Activated CD4-positive, CD25-positive, alpha-beta regulatory T cell treated with anti-CD3 and anti-CD28 coated beads, Interleukin-2, amount 50 U/mL, for 24 hours (primary cell): ENCODE measurements at regions not wholly inside any gene's neighbourhood (a gene's known extent, or its start where the extent isn't known, plus 50 kb on each side); places are given as distances from the start of the nearest gene placed in this dataset.
"Not testable (repeated sequence)": the region's sequence is repeated elsewhere in the genome, so short reads cannot be mapped to it uniquely, and the experiment has no call there.

ENCODE experiments used
- ATAC-seq, 2 donors: fragments of 150-1000 bp; cut with Tn5 transposase; one replicate each; pipeline ENCODE4 v1.10.0; 2021; ENCODE audit warnings: mild to moderate bottlenecking in 1 of 2, moderate library complexity in 1 of 2

DNA sequence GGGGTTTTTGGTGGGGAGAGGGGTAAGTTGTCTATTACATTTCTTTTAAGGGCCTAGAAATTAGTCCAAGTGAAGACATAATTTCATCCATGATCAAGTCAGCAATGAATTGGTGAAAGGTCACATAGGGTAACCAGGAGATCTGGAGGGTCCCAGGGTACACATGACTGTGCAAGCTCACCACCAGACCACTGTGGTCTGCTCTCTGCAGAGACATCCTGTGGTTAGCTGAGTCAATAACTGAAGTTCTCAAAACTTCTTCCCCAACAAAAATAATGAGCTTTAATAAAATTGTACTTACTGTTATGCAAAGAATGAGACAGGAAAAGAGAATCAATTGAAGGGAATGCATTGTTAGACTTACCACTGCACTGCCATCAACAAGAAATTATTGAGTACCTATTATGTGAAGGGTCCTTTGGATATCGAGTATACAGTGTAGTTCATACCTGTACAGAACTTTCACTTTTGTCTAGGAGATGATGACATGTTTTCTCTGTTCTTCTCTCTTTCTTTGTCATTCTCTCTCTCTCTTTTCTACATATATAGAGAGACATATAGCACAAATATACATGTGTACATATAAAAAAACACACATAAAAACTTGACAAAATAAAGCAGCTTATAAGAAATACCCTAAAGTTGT, 209.8 kb downstream of the GJA1 start:
- no peak for ATAC-seq

DNA sequence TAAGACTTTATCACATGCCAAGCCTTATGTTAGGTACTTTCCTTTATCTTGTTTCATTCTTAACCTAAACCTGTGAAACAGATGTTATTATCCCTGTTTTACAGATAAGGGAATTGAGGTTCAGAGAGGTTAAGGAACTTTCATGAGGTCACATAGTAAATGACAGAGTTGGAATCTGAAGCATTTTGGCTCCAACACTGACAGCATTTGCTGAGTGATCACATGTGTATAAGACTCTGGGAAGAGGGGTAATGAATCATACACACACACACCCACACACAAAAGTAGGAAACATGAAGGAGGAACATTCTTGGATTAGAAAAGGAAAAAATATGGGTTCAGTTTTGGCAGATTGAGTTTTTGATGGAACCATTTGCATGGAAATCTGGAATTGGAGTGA, 212.5 kb downstream of the GJA1 start:
- ATAC-seq = no peak

DNA sequence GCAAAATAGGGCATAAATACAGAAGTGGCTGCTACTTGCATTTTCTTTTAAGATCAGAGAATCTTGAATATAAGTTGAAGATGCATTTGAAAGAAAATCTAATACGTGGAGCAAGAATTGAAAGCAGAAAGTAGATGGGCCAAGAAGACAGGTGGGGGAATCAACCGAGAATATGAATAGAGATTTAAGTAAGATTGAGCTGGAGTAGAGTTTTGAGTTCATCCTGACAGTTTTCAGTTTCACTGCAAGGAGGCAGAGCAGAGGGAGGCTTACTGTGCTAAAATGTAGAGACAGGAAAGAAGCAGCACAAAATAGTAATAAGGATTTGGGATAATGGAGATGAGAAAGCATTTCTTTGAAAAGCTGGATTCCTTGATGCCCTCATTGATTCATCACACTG, 214.5 kb downstream of the GJA1 start:
- ATAC-seq = no peak

GRCh38 chr6:121651420-121651819, 216.0 kb downstream of the GJA1 start:
- ATAC-seq = no peak

DNA sequence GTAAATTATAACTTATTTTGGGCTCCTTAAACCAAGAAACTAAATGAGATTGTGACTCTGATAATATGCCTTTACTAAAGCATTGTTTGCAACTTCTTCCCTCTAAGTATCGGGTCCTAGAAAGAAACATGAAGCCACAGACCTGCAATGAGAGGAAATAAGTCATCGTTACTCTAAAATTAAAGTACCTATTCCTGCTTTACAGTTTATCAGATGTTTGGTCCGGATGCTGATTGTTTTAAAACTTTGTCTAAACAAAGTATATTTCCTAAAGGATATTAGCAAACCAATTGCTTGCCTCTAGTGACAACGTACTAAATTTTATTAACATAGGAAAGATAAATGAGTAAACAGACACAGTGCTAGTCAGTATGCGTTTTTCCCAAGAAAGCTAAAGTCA, 216.8 kb downstream of the GJA1 start:
- ATAC-seq = no peak

DNA sequence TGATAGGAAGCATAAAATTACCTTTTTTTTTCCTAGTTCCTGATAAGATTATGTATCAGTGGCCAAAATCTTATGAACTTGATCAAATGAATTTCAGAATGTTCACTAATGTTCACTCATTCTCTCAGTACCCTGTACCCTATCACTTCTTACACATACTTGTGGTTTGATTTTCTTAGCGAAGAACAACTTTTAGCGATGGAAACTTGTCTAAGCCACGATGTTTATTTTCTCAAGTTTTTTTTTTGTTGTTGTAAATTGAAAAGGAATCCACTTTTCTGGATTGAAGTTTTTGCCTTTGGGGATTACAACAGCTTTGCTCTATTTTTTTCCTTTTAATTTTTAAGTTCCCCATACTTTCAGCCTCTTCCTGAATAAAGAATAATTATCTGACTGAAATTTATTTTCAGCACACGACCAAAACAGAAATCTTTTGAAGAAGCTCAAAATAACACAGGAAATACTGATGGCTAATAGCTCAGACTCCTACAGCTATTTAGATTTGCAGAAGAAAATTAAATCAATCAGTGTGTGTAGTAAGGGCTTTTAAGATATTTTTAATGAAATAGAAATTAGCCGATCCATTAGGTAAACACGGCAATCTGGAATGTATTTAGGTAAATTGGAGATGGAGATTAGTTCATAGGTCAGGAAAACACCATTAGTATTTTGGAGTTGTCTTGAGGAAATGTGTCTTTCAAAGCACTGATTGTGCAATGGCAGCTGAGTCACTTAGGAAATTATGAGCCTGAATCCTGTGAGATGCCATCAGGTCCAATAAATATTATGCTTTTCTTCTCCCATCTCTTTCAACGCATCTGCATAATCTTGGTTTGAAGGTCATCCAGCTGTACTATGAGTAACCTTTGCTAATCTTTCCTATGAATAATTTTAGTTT, 217.5 kb downstream of the GJA1 start:
- ATAC-seq = no peak

- ATAC-seq = no peak
Measured at GRCh38 chr6:121653624-121654008, 218.2 kb downstream of the GJA1 start.

GRCh38 chr6:121657972-121658371, 222.5 kb downstream of the GJA1 start:
- no peak for ATAC-seq

GRCh38 chr6:121660277-121660676, 224.8 kb downstream of the GJA1 start:
- no peak for ATAC-seq

DNA sequence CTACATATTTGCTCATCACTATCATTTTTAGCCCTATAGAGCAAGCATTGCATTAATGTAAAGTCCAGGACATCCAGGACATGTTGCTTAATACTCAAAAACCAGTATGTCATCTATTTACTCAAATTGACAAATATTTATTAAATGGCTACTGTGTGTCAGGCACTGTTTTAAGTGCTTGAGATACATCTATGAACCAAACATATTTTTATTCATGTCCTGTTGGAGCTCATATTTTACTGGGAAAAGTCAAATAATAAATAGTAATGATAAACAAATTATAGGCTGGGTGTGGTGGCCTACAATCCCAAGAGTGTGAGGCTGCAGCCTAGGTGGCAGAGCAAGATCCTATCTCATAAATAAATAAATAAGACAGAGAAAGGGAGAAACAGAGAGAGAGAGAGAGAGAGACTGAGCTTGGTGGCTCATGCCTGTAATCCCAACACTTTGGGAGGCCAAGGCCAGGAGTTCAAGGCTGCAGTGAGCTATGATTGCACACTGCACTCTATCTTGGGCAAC, 227.9 kb downstream of the GJA1 start:
- no peak for ATAC-seq

DNA sequence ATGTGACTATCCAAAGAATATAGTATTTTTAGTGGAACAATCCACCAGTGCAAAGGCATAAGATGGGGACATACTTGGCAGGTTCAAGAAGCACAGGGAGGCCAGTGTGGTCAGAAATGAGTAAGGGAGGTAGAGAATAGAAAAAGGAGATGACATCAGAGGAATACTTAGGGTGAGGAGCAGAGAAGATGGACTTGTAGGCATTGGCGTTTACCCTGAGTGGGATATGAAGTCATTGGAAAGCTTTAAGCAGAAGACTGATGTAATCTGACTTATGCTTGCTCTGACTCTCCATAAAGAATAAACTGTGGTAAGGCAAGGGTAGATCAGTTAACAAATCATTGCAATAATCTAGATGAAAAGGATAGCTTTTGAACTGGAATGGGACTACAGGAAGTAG, 228.7 kb downstream of the GJA1 start:
- ATAC-seq = no peak

DNA sequence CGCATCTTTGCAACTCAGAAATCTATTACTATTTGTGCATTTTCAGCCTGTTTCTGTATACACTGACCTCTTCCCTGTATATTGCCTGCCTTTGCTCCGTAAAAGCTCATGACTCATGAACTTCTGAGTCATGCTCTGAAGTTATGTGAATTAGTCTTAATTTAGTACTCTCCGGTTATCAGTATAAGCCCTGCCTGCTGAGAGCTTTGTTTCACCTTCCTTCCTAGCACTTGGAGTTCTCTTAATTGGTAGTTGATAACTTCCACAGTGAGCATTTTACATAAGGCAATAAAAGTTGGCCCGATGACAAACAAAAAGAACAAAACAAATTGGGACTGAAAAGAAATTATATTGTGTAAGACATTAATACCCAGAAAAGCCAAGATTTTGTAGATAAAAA, 231.4 kb downstream of the GJA1 start:
- no peak for ATAC-seq

DNA sequence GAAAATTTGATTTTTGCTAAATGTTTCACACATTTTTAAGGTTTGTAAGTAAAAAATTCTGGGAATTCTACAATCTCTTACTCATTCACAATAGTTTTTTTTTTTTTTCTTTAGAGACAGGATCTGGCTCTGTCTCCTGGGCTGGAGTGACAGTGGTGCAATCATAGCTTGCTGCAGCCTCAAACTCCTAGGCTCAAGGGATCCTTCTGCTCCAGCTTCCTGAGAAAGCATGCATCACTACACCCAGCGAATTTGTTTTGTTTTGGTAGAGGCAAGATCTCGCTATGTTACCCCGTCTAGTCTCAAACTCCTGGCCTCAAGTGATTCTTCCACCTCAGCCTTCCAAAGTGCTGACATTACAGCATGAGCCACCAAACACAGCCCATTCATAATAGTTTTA, 232.8 kb downstream of the GJA1 start:
- ATAC-seq = no peak

DNA sequence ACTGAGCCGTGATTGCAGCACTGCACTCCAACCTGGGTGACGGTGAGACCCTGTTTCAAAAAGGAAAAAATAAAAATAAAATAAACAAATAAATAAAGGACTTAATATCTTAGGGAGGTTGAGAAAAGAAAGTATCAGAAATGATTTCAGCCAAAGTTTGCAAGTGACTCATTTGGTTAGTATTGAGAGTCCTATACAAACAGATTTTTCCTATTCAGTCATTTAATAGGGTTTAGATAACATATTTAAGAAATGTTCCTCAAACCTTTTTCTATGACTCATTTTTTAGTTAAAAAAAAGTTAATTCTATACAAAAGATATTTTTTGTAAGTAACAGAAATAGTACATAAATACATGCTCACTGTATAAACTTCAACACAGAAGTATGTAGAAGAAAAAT, 235.1 kb downstream of the GJA1 start:
- no peak for ATAC-seq

DNA sequence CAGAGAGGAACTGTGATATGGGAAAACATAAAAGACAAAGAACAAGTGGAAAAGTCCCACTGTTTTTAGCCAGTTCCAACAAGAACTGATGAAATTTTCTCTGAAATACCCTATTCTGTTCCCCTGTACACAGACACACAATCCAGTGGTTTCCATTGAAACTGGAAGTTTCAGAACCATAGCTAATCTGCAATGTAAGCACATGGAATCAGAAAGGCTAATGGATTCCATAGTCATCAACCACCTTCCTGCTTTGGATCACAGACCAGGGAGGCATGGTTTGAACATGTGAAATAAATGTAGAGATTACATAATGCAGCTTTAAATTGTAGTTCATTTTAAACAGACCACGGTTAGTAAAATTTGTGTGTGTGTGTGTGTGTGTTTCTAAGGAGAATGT, 242.1 kb downstream of the GJA1 start:
- ATAC-seq = no peak

- ATAC-seq = no peak
Measured at GRCh38 chr6:121678245-121678644, 242.8 kb downstream of the GJA1 start.

DNA sequence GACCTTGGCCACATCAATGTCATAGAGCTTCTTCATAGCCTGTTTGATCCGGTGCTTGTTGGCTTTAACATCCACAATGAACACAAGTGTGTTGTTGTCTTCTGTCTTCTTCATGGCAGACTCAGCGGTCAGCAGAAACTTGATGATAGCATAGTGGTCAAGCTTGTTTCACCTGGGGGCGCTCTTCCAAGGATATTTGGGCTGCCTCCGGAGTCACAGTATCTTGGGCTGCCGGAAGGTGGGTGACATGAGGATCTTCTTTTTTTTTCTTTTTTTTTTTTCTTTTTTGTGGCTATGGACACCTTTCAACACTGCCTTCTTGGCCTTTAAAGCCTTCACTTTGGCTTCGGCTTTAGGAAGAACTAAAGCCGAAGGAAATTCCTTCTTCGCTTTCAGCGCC, 244.6 kb downstream of the GJA1 start:
- ATAC-seq = no peak

GRCh38 chr6:121682666-121683065, 247.2 kb downstream of the GJA1 start:
- no peak for ATAC-seq

- not testable (repeated sequence) for ATAC-seq
Measured at GRCh38 chr6:121685806-121686205, 250.4 kb downstream of the GJA1 start.

GRCh38 chr6:121686611-121687023, 251.2 kb downstream of the GJA1 start:
- ATAC-seq = no peak

- no peak for ATAC-seq
Measured at GRCh38 chr6:121688974-121689373, 253.5 kb downstream of the GJA1 start.

DNA sequence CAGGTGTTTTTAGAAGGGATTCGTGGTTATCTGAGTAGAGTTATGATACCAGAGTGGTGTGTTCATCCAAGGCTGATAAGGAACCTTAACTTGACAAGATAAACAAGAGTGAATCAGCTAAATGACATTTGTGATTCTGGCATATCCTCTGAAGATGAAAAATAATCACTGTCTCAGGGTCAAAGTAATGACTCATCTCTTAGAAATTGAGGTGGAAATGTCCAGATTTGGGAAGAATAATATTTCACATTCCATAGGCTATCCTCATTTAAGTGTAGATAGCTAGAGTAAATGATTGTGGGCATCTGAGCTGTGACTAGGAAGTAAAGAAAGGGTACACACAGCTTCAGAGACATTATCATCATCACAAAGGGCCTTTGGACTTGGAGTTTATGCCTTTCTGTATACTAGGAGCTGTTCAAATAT, 255.7 kb downstream of the GJA1 start:
- ATAC-seq = no peak

DNA sequence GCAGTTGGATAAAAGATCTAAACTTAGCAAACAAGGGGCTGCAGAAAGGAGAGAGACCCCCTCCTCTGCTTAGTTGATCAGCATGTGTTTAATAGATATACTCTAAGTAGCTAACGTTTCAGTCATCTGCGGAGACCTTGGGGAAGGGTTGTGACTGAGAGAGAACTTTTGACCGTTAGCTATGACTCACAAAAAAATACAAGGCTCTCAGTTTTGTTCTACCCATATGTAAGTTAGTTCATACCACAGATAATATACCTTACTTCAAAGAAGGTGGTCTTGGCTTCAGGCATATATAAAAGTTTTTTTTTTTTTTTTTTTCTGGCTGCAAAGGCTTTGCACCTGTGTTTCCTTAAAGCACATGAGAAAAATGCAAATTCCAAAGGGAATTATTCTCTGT, 258.9 kb downstream of the GJA1 start:
- no peak for ATAC-seq

DNA sequence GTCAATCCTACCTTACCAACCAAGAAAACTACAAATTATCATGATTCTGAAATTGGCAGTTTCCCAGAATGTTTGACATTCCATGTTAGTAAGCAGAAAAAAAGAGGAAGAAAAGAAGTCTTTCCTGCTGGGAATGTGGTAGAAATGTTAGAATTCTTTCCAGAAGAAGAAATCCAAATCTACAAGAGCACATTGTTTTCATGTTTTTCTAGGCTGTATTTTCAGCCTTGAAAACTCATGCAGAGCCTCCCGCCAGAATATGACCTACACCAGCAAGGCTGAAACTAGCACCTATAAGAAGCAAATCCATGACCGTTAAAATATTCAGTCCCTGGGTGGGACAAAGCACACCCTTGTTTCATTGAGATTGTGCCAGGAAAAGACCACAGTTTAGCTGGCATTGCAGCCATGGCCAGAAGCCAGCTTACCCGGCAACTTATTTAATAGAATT, 259.4 kb downstream of the GJA1 start:
- ATAC-seq = no peak
